SK-N-SH (cell line): ENCODE measurements at regions not wholly inside any gene's neighbourhood (a gene's known extent, or its start where the extent isn't known, plus 50 kb on each side); places are given as distances from the start of the nearest gene placed in this dataset.

Experiments
- EP300 ChIP-seq, 2 experiments: IDR thresholded peaks; 2 replicates each; pipeline versions ENCODE4 v1.4.0 to v1.6.1; 2012; ENCODE audit warnings: borderline replicate concordance in 1 of 2, low read depth in 1 of 2, low read length in 1 of 2
- FOXM1 ChIP-seq: IDR thresholded peaks from 2 replicates; pipeline ENCODE4 v1.4.0; 2012; ENCODE audit warnings: low read depth, mild to moderate bottlenecking
- JUND ChIP-seq: IDR thresholded peaks from 2 replicates; pipeline ENCODE4 v1.4.0; 2012
- MAX ChIP-seq: IDR thresholded peaks from 2 replicates; pipeline ENCODE4 v1.4.0; 2012; ENCODE audit warnings: low read depth
- RFX5 ChIP-seq: IDR thresholded peaks from 2 replicates; pipeline ENCODE4 v1.6.1; 2012; ENCODE audit warnings: mild to moderate bottlenecking, improper control_type of control experiment, low read length
- RXRA ChIP-seq: IDR thresholded peaks from 2 replicates; pipeline ENCODE4 v1.4.0; 2012; ENCODE audit warnings: low read depth, mild to moderate bottlenecking, borderline replicate concordance
- SMC3 ChIP-seq: IDR thresholded peaks from 2 replicates; pipeline ENCODE4 v1.6.1; 2012; ENCODE audit warnings: low read depth, low read length, improper control_type of control experiment
- YY1 ChIP-seq: IDR thresholded peaks from 2 replicates; pipeline ENCODE4 v1.4.0; 2012; ENCODE audit warnings: low read depth, mild to moderate bottlenecking
- TF ChIP-seq, protein P1 (sequence below): fragments of 200-600 bp; sonication (generic); IDR thresholded peaks from 2 replicates; pipeline ENCODE4 v1.6.1; 2017; ENCODE audit warnings: antibody characterized with exemption, mild to moderate bottlenecking, moderate library complexity

DNA sequence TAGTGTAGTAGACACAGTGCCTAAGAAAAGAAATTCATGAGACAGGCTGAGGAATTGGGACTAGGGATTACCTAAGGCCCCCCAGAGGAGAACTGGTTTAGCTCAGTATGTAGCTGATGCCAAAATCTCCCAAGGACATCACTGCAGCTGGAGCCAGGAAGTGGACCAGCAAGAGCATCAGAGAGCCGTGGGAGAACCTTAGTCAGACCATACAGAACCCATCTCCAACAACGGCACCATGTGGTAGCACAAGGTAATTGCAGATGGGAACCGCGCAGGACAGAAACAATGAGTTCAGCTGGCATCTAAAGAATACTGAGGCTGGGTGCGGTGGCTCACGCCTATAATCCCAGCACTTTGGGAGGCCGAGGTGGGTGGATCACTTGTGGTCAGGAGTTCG is 81.7 kb downstream of the WNT5A start:
- no peak for TF ChIP-seq RFX5
- TF ChIP-seq SMC3, result no peak
- TF ChIP-seq, protein P1, sequence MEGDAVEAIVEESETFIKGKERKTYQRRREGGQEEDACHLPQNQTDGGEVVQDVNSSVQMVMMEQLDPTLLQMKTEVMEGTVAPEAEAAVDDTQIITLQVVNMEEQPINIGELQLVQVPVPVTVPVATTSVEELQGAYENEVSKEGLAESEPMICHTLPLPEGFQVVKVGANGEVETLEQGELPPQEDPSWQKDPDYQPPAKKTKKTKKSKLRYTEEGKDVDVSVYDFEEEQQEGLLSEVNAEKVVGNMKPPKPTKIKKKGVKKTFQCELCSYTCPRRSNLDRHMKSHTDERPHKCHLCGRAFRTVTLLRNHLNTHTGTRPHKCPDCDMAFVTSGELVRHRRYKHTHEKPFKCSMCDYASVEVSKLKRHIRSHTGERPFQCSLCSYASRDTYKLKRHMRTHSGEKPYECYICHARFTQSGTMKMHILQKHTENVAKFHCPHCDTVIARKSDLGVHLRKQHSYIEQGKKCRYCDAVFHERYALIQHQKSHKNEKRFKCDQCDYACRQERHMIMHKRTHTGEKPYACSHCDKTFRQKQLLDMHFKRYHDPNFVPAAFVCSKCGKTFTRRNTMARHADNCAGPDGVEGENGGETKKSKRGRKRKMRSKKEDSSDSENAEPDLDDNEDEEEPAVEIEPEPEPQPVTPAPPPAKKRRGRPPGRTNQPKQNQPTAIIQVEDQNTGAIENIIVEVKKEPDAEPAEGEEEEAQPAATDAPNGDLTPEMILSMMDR, result peak; percentile 27; the same call in 1 of the 2 replicates
- no peak for TF ChIP-seq YY1
- no peak for TF ChIP-seq EP300 (IDR thresholded peaks at IDR 0.05; ENCODE audit: borderline replicate concordance in 1 of 2, low read depth in 1 of 2, low read length in 1 of 2)
- TF ChIP-seq JUND, result no peak
- TF ChIP-seq MAX, result no peak
- TF ChIP-seq FOXM1, result no peak
- TF ChIP-seq RXRA, result no peak
